GM04503 (cell line): ENCODE measurements at regions not wholly inside any gene's neighbourhood (a gene's known extent, or its start where the extent isn't known, plus 50 kb on each side); places are given as distances from the start of the nearest gene placed in this dataset.

Experiments
- DNase-seq: peaks from one replicate; pipeline ENCODE4 v3.0.0-alpha.2; 2012; ENCODE audit warnings: low read depth

DNA sequence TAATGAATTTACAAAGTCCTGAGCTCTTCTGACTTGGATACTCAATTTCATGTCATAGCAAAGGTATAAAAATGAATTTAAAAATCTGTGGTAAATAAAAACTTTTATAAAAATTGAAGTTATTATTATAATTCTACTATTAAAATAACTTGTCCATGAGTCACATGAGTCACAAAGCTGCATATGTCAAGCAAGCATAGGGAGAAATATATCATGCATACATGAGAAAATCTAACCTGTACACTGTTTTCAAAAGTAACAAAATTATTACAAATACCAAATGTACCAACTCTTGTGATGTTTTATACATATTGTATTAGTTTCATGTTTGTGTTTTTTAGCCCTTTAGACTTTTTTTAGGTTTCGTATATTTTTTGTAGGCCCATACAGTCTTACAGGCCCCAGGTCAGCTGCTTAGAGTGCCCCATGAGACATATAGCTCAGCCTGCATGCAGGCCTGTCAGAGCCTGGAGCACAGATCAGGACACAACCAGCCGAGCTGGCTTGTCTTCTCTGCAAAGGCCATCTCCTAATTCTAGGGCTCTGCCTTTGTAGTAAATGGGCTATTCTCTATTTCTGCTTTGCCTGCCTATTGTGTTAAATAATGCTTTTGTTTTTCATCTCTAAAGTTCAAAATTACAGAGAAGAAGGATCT, 818.7 kb upstream of the TENM3 start:
- no peak for DNase-seq

DNA sequence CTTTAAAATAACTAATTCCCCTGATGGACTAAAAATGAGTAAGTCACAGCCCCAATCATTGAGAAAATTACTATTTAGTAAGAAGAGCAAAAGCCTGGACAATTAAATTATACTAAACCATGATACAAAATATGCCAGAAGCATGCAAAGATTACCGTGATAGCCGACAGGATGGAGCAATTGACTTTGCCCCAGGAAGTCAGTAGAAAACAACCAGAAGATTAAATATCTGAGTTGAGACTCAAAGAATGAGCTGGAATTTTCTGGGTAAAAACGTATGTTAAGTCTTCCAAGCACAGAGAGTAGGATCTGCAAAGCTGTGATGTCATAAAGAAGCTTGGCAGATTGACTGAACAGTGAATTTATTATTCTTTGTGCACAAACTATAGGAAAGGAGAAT, 816.1 kb upstream of the TENM3 start:
- no peak for DNase-seq

DNA sequence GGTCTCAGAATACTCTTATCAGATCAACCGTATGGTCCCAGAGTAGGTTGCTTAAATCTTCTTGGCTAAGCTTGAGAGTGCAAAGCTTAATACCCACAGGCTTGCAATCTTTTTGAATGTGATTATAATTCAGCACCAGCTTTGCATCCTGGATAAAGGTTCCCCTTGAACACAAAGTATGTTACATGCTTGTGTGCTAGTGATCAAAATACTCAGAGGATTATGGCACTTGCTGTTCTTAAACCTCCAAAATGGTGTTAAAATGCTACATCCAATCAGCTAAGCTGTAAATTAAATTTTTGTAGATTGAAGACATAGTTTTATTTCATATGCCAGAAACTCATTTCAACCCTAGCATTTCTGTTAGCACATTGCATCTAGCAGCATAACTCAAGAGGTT, 812.2 kb upstream of the TENM3 start:
- no peak for DNase-seq

DNA sequence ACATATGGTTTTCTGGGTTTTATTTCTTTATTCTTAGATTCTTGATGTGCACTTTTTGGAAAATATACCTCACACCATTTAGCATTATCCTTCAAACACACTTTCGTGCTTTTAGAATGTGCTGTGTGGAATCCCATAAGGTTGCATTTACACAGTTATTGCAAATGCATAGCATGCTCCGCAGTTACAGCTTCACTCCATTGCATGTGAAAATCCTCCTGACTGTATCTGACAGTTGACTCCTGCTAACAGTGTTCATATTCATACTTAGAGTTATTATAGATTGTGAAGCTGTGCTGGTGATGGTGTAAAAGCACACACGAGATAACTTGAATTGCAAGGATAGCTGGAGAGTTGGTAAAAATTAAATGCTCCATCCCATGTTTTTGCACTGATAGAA, 811.5 kb upstream of the TENM3 start:
- DNase-seq: no peak

DNA sequence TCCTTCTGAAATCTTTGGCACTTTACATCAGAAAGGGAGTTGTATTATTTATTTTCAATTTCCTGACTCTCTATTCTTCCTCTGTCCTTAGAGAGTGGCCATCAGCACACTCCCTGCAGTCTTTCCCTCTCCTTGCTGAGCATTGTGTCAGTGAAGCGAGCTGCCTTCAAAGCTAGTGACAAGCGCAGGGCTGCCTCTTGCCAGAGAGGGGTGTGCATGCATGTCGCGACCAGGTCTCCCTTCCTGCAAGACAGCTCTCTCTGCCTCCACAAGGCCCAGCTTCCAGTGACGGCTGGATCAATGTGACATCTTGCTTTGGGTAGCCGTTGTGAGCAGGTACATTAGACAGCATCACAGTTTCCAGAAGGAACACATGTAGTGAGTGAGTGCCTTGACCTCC, 810.9 kb upstream of the TENM3 start:
- DNase-seq: no peak

GRCh38 chr4:181437895-181438294, 805.3 kb upstream of the TENM3 start:
- DNase-seq: no peak

DNA sequence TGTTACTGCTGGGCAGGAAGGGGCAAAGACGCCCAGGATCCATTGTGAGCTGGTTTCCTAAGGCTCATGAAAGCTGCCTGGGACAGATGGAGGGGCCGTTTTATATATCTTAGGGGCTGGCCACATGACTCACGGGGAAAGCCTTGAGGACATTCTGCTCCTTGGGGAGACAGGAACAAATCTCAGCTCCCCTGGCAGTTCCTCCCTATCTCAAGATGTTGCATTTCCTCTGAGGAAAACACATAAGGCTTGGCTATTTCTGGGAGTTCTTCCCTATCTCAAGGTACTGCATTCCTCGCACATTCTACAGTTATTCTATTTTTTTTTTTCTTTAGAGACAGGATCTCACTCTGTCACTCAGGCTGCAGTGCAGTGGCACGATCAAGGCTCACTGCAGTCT, 804.6 kb upstream of the TENM3 start:
- no peak for DNase-seq

GRCh38 chr4:181443021-181443420, 800.2 kb upstream of the TENM3 start:
- no peak for DNase-seq

DNA sequence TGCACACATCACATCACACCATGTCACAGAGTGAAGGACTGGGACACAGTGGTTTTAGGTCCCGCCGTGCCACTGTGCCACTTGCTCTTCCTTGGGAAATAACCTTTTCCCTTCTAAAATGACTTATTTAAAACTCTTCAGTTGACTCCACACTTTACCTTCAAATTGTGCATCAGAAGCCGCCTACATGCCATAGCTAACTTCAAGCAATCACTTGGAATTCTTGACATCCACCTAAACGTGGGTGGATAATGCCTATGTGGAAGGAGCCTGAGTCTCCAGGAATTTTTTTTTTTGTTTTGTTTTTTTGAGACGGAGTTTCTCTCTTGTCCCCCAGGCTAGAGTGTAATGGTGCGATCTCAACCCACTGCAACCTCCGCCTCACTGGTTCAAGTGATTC, 777.4 kb upstream of the TENM3 start:
- no peak for DNase-seq

DNA sequence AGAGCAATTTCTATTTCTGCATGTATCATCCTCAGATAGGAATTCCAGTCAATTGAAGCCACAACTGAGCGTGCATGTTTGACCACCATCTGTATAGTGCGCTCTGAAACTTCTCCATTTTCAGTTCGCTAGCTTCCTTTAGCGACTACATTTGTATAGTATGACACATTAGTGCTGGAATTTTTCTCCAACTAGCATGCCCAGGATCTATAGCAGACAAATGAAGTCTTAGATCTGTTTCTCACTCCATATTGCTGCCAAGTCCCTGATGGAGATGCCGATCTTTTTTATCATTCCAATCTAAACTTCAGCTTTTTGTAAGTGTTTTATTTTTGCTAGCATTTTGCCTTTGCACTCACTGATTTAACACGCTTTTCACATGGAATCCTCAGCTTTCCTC, 774.8 kb upstream of the TENM3 start:
- DNase-seq: no peak

DNA sequence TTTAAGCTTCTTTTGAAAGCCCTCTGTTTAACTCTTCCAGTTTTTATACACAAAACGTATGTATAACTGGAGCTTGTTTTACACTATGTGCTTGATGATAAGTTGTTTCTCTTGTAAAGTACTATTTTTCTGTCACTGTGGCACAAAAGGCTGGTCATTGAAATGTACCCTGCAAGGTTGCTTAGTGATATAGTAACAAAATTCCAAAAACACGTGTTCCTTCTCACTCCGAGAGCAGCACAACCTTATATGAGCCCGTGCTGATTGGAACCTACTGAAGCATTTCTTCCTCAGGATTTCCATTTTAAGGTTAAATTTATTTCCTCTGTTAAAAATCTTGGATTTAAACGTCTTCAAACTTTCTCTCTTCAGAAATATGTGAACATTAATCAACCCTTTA, 772.9 kb upstream of the TENM3 start:
- DNase-seq: no peak

GRCh38 chr4:181475359-181475758, 767.8 kb upstream of the TENM3 start:
- no peak for DNase-seq

DNA sequence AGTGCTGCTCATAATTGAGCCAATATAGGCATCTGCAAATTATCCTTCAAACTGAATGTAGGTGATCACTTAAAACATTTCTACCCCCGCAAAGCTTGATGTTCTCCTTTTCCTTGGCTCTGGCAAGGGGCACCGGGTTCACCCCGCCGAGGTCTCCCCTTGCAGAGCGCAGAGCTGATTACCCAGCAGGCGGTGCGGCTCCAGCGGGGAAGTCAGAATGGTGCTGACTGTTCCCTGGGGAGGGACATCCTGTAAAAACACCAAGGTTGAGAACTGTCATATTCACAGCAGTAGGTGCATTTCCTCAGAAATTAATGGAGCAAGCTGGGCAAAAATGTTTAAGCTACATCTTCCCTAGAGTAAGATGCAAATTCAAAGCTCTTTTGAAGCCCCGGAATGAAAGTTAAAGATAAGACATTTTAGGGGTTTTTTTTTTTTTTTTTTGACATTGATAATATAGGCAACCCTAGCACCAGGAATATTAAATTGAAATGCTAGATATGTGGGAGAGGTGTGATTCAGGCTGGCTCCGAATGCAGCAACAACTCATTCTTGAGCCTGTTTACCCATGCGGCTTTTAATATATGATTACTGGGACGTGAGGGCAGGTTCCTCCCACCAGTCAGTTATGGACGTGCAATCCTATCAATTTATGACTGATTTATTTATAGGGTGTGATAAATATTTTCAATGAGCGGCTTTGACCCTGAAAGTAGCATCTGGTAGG, 767.3 kb upstream of the TENM3 start:
- DNase-seq: no peak

GRCh38 chr4:181476508-181476890, 766.7 kb upstream of the TENM3 start:
- peak; percentile 3 for DNase-seq

- no peak for DNase-seq
Measured at GRCh38 chr4:181477591-181477990, 765.6 kb upstream of the TENM3 start.

DNA sequence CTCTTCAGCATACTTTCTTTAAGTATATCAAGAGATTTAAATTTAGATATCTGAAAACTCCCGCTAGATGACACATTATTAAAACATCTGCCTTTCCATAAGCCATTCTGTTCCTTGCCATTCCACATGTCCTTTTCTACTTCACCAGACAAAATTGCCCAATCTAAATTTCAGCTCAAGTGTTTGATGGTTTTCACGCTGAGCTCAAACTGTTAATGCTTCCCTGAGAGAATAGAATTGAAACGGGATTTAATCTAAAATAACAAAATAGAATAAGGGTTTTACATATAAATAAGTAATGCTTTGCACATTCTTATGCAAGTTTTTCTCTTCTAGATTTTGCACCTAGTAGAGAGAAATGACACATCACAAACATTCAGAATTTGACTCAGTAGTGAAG, 764.5 kb upstream of the TENM3 start:
- DNase-seq: no peak

GRCh38 chr4:181479141-181479540, 764.1 kb upstream of the TENM3 start:
- no peak for DNase-seq

DNA sequence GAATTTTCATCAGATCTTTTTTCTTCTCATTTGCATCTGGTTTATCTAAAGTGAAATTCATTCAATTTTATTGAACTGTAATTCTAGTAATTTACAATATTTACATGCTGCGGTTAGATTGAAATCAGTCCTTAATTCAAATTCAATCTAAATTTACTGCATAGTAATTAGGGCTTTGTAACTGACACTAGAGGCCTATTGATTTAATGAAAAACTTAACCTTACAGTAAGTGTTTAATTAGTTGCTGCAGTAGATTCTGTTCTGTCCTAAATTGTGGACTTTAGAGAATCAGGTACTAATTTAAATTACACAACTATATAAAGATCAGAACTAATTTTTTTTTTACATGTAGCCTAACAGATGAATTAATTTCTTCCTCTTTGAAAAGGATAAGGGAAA, 758.8 kb upstream of the TENM3 start:
- DNase-seq: no peak

- no peak for DNase-seq
Measured at GRCh38 chr4:181488926-181489325, 754.3 kb upstream of the TENM3 start.

DNA sequence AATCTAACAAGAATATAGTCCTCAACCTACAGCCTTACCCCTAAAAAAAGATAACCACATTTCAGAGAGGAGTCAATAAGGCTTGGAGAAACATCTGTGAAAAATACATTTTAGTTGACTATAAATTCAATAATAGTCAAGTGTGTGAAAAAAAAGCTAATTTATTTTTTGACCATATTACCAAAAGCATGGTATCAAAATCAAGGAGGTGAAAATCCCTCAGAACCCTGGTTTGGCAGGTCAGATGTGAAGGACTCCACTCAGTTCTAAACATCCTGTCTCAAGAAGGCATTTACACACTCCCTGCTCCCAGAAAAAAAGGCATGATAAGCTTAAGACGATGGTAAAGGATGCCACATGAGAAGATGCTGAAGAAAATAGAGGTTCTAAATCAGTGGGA, 745.1 kb upstream of the TENM3 start:
- no peak for DNase-seq

- DNase-seq: no peak
Measured at GRCh38 chr4:181502611-181503010, 740.6 kb upstream of the TENM3 start.

DNA sequence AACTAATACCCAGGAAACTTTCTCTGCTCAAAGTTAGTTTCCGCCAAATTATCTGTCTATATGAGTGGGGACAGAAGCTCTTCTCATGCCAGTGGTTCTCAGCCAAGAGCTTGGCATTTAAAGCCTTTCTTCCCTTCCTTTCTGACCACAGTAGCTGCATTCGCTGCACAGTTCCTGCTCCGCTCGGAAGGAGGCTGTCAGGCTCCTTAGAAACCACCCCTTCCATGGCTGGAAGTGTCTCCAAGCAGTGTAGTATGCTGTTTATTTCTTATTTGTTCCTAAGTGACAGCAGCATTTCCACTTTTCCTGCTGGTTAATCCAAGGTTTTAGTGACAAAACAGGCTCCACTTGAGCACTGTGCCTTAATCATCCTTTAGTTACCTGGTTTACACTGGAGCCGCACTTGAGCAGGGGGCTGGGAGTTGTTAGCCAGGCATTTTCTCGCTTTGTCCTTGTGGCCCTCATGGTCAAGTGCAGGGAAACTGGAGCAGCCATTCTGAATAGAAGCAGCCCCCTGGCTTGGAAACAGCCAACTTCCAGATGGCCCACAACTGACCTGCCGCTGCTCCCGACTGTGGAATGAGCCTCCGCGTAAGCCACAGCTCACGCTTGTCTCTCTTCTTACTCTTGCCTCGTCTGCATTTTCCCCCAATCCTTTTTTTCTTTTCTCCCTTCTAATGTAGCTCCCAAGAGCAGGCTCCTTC, 739.4 kb upstream of the TENM3 start:
- no peak for DNase-seq

GRCh38 chr4:181504924-181505323, 738.3 kb upstream of the TENM3 start:
- no peak for DNase-seq
